ENCODE measurements at regions not wholly inside any gene's neighbourhood (a gene's known extent, or its start where the extent isn't known, plus 50 kb on each side); places are given as distances from the start of the nearest gene placed in this dataset.
A peak's percentile ranks its signal among the peaks of the same experiment; 100 is the strongest.

- in situ Hi-C loops (cut with HindIII; ENCODE audit: low pct_unique_long_range_greater_than_20kb, low sequenced_read_pairs), result no loop called here
- DNase-seq (ENCODE audit: low read depth), result no peak
Measured at GRCh38 chr1:235035928-235036327, 92.7 kb downstream of the TOMM20 start.

GRCh38 chr1:235030919-235031596 lies 97.6 kb downstream of the TOMM20 start:
- in situ Hi-C loops (cut with HindIII; ENCODE audit: low pct_unique_long_range_greater_than_20kb, low sequenced_read_pairs), result no loop called here
- no peak for DNase-seq (ENCODE audit: low read depth)

- DNase-seq (ENCODE audit: low read depth), result no peak
- in situ Hi-C loops (cut with HindIII; ENCODE audit: low pct_unique_long_range_greater_than_20kb, low sequenced_read_pairs), result no loop called here
Measured at GRCh38 chr1:235027862-235028250, 100.8 kb downstream of the TOMM20 start.

GRCh38 chr1:235027076-235027861 lies 101.4 kb downstream of the TOMM20 start:
- in situ Hi-C loops (cut with HindIII; ENCODE audit: low pct_unique_long_range_greater_than_20kb, low sequenced_read_pairs), result no loop called here
- no peak for DNase-seq (ENCODE audit: low read depth)

- in situ Hi-C loops (cut with HindIII; ENCODE audit: low pct_unique_long_range_greater_than_20kb, low sequenced_read_pairs), result no loop called here
- no peak for DNase-seq (ENCODE audit: low read depth)
Measured at GRCh38 chr1:235025422-235025984, 103.1 kb downstream of the TOMM20 start.

- DNase-seq (ENCODE audit: low read depth), result no peak
- in situ Hi-C loops (cut with HindIII; ENCODE audit: low pct_unique_long_range_greater_than_20kb, low sequenced_read_pairs), result no loop called here
Measured at GRCh38 chr1:235024711-235025421, 103.8 kb downstream of the TOMM20 start.

GRCh38 chr1:235023711-235024439 lies 104.8 kb downstream of the TOMM20 start:
- DNase-seq (ENCODE audit: low read depth), result no peak
- in situ Hi-C loops (cut with HindIII; ENCODE audit: low pct_unique_long_range_greater_than_20kb, low sequenced_read_pairs), result no loop called here

GRCh38 chr1:235022981-235023710 lies 105.5 kb downstream of the TOMM20 start:
- in situ Hi-C loops (cut with HindIII; ENCODE audit: low pct_unique_long_range_greater_than_20kb, low sequenced_read_pairs), result no loop called here
- no peak for DNase-seq (ENCODE audit: low read depth)

GRCh38 chr1:235022341-235022980 lies 106.2 kb downstream of the TOMM20 start:
- in situ Hi-C loops (cut with HindIII; ENCODE audit: low pct_unique_long_range_greater_than_20kb, low sequenced_read_pairs), result no loop called here
- DNase-seq (ENCODE audit: low read depth), result no peak

- in situ Hi-C loops (cut with HindIII; ENCODE audit: low pct_unique_long_range_greater_than_20kb, low sequenced_read_pairs), result no loop called here
- DNase-seq (ENCODE audit: low read depth), result no peak
Measured at GRCh38 chr1:235021815-235022214, 106.8 kb downstream of the TOMM20 start.

GRCh38 chr1:235021321-235021720 lies 107.3 kb downstream of the TOMM20 start:
- no peak for DNase-seq (ENCODE audit: low read depth)
- in situ Hi-C loops (cut with HindIII; ENCODE audit: low pct_unique_long_range_greater_than_20kb, low sequenced_read_pairs), result no loop called here

- in situ Hi-C loops (cut with HindIII; ENCODE audit: low pct_unique_long_range_greater_than_20kb, low sequenced_read_pairs), result no loop called here
- no peak for DNase-seq (ENCODE audit: low read depth)
Measured at GRCh38 chr1:235019961-235020360, 108.7 kb downstream of the TOMM20 start.

GRCh38 chr1:235019471-235019870 lies 109.2 kb downstream of the TOMM20 start:
- DNase-seq (ENCODE audit: low read depth), result no peak
- in situ Hi-C loops (cut with HindIII; ENCODE audit: low pct_unique_long_range_greater_than_20kb, low sequenced_read_pairs), result no loop called here

- in situ Hi-C loops (cut with HindIII; ENCODE audit: low pct_unique_long_range_greater_than_20kb, low sequenced_read_pairs), result no loop called here
- DNase-seq (ENCODE audit: low read depth), result no peak
Measured at GRCh38 chr1:235018720-235019444, 109.8 kb downstream of the TOMM20 start.

- peak; percentile 31 for DNase-seq (ENCODE audit: low read depth)
- in situ Hi-C loops (cut with HindIII; ENCODE audit: low pct_unique_long_range_greater_than_20kb, low sequenced_read_pairs), result no loop called here
Measured at GRCh38 chr1:235018161-235018560, 110.5 kb downstream of the TOMM20 start.

GRCh38 chr1:235017719-235018118 lies 110.9 kb downstream of the TOMM20 start:
- DNase-seq (ENCODE audit: low read depth), result no peak
- in situ Hi-C loops (cut with HindIII; ENCODE audit: low pct_unique_long_range_greater_than_20kb, low sequenced_read_pairs), result no loop called here

GRCh38 chr1:235017191-235017590 lies 111.4 kb downstream of the TOMM20 start:
- DNase-seq (ENCODE audit: low read depth), result no peak
- in situ Hi-C loops (cut with HindIII; ENCODE audit: low pct_unique_long_range_greater_than_20kb, low sequenced_read_pairs), result no loop called here

Measured in Caki2 (cell line).